ENCODE measurements at regions not wholly inside any gene's neighbourhood (a gene's known extent, or its start where the extent isn't known, plus 50 kb on each side); places are given as distances from the start of the nearest gene placed in this dataset.

GRCh38 chr14:101189266-101189665 is 285.7 kb upstream of the RTL1 start:
- in situ Hi-C loops (cut with MboI; ENCODE audit: low pct_unique_long_range_greater_than_20kb, low sequenced_read_pairs, unreplicated experiment), result no loop called here
- DNase-seq (ENCODE audit: low spot score), result no peak
- TF ChIP-seq, protein P1, sequence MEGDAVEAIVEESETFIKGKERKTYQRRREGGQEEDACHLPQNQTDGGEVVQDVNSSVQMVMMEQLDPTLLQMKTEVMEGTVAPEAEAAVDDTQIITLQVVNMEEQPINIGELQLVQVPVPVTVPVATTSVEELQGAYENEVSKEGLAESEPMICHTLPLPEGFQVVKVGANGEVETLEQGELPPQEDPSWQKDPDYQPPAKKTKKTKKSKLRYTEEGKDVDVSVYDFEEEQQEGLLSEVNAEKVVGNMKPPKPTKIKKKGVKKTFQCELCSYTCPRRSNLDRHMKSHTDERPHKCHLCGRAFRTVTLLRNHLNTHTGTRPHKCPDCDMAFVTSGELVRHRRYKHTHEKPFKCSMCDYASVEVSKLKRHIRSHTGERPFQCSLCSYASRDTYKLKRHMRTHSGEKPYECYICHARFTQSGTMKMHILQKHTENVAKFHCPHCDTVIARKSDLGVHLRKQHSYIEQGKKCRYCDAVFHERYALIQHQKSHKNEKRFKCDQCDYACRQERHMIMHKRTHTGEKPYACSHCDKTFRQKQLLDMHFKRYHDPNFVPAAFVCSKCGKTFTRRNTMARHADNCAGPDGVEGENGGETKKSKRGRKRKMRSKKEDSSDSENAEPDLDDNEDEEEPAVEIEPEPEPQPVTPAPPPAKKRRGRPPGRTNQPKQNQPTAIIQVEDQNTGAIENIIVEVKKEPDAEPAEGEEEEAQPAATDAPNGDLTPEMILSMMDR (IDR thresholded peaks at IDR 0.05; ENCODE audit: extremely low read depth, insufficient read depth, missing control alignments), result no peak

- in situ Hi-C loops (cut with MboI; ENCODE audit: low pct_unique_long_range_greater_than_20kb, low sequenced_read_pairs, unreplicated experiment), result no loop called here
- DNase-seq (ENCODE audit: low spot score), result no peak
- TF ChIP-seq, protein P1 (IDR thresholded peaks at IDR 0.05; ENCODE audit: extremely low read depth, insufficient read depth, missing control alignments), result no peak
These were observed 286.5 kb upstream of the RTL1 start for GRCh38 chr14:101189962-101190560.

DNA sequence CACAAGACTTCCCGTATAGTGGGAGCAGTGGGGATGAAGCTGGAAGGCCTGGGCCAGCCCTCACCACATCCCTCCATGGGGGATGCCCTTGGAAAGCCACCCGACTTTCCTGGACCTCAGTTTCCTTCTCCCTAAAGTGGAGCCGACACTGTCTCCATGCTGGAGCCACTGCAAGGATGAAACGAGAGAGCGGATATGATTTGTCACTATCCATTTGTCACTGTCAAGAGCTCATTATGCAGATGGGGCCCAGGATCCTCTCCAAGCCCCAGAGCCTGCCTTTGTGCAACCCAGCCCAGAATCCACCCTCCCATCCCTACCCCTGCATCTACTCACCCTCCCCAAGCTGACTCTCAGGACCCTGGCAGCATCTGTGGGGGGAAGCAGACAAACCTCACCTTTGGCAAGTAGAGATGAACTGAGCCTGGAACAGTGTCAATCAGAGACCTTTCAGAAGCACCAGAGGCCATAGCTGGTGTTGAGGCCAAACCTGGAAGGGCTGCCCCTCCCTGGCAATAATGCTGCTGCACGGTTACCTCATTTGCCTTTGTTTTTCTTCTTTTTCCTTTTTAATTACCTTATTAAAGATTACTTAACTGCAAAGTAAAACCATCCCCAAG is 287.7 kb upstream of the RTL1 start:
- DNase-seq (ENCODE audit: low spot score), result no peak
- TF ChIP-seq, protein P1 (IDR thresholded peaks at IDR 0.05; ENCODE audit: extremely low read depth, insufficient read depth, missing control alignments), result no peak
- in situ Hi-C loops (cut with MboI; ENCODE audit: low pct_unique_long_range_greater_than_20kb, low sequenced_read_pairs, unreplicated experiment), result no loop called here

- TF ChIP-seq, protein P1 (IDR thresholded peaks at IDR 0.05; ENCODE audit: extremely low read depth, insufficient read depth, missing control alignments), result no peak
- no peak for DNase-seq (ENCODE audit: low spot score)
- in situ Hi-C loops (cut with MboI; ENCODE audit: low pct_unique_long_range_greater_than_20kb, low sequenced_read_pairs, unreplicated experiment), result no loop called here
These were observed 288.5 kb upstream of the RTL1 start for GRCh38 chr14:101191721-101192660.

GRCh38 chr14:101192661-101193000 is 289.1 kb upstream of the RTL1 start:
- TF ChIP-seq, protein P1 (IDR thresholded peaks at IDR 0.05; ENCODE audit: extremely low read depth, insufficient read depth, missing control alignments), result no peak
- in situ Hi-C loops (cut with MboI; ENCODE audit: low pct_unique_long_range_greater_than_20kb, low sequenced_read_pairs, unreplicated experiment), result no loop called here
- no peak for DNase-seq (ENCODE audit: low spot score)

GRCh38 chr14:101193106-101193844 is 289.8 kb upstream of the RTL1 start:
- in situ Hi-C loops (cut with MboI; ENCODE audit: low pct_unique_long_range_greater_than_20kb, low sequenced_read_pairs, unreplicated experiment), result no loop called here
- DNase-seq (ENCODE audit: low spot score), result no peak
- TF ChIP-seq, protein P1 (IDR thresholded peaks at IDR 0.05; ENCODE audit: extremely low read depth, insufficient read depth, missing control alignments), result no peak
